Mucosa of descending colon (tissue), 3 donors: ENCODE measurements at regions not wholly inside any gene's neighbourhood (a gene's known extent, or its start where the extent isn't known, plus 50 kb on each side); places are given as distances from the start of the nearest gene placed in this dataset.

Source experiments
- ATAC-seq: fragments of 200-7000 bp; cut with Tn5 transposase; one replicate; pipeline ENCODE4 v1.9.1; 2020; ENCODE audit warnings: mild to moderate bottlenecking, moderate library complexity
- DNase-seq, 3 donors: peaks; one replicate each; pipeline ENCODE4 v3.0.0-alpha.2; 2020
- H3K36me3 ChIP-seq: fragments of 200-600 bp; one replicate; pipeline ENCODE4 v1.8.0; 2021; ENCODE audit warnings: low read depth, mild to moderate bottlenecking
- H3K4me1 ChIP-seq: fragments of 200-600 bp; one replicate; pipeline ENCODE4 v1.8.0; 2021; ENCODE audit warnings: low read depth, mild to moderate bottlenecking
- H3K4me3 ChIP-seq: fragments of 200-600 bp; one replicate; pipeline ENCODE4 v1.8.0; 2021; ENCODE audit warnings: mild to moderate bottlenecking
- H3K9me3 ChIP-seq: fragments of 200-600 bp; one replicate; pipeline ENCODE4 v1.8.0; 2021; ENCODE audit warnings: mild to moderate bottlenecking
- CTCF ChIP-seq: fragments of 200-600 bp; IDR thresholded peaks from one replicate; pipeline ENCODE4 v1.8.0; 2022; ENCODE audit warnings: antibody characterized with exemption, mild to moderate bottlenecking
- intact Hi-C, 2 donors: fragments of 100-400 bp; cut with DNase I in 1 of 2; cut with micrococcal nuclease in 1 of 2; formaldehyde crosslinking; loops; one replicate each; pipeline versions ENCODE4 v1.11.0 to v1.11.1; 2022; cut with DNase I, micrococcal nuclease
- donor health status: DM: no; HTN: no; CAD: no; lungs with moderate emphysema.
- donor health status: DM: no; HTN: no; CAD: no.
- donor health status: DM: no; HTN: yes; CAD: no.

- Histone ChIP-seq H3K4me1 (no peaks in the 10 kb centered on the region), H3K9me3 (no peaks in the 10 kb centered on the region), H3K36me3 (no peaks in the 10 kb centered on the region), H3K4me3 (no peak overlapping the region)
- intact Hi-C loops, result no loop called here
- TF ChIP-seq CTCF, result no peak
- DNase-seq (no peak), ATAC-seq (no peak)
These were observed 264.1 kb upstream of the CDYL start for GRCh38 chr6:4512051-4512471.

GRCh38 chr6:4511641-4512020, 264.6 kb upstream of the CDYL start:
- H3K36me3 ChIP-seq, result no peaks in the 10 kb centered on the region
- intact Hi-C loops, result no loop called here
- no peaks in the 10 kb centered on the region for H3K9me3 ChIP-seq
- ATAC-seq, result no peak
- no peak for TF ChIP-seq CTCF
- no peak overlapping the region for H3K4me3 ChIP-seq
- H3K4me1 ChIP-seq, result no peaks in the 10 kb centered on the region
- DNase-seq, result no peak

GRCh38 chr6:4510906-4511640, 265.1 kb upstream of the CDYL start:
- no peak overlapping the region for H3K4me3 ChIP-seq
- no peaks in the 10 kb centered on the region for H3K9me3 ChIP-seq
- no peaks in the 10 kb centered on the region for H3K36me3 ChIP-seq
- no peak for TF ChIP-seq CTCF
- no peak for DNase-seq
- no peak for ATAC-seq
- H3K4me1 ChIP-seq, result no peaks in the 10 kb centered on the region
- intact Hi-C loops, result no loop called here

- no peaks in the 10 kb centered on the region for H3K36me3 ChIP-seq
- DNase-seq, result no peak
- ATAC-seq, result no peak
- intact Hi-C loops, result no loop called here
- no peaks in the 10 kb centered on the region for H3K4me1 ChIP-seq
- TF ChIP-seq CTCF, result no peak
- H3K4me3 ChIP-seq, result no peak overlapping the region
- H3K9me3 ChIP-seq, result no peaks in the 10 kb centered on the region
These were observed 265.9 kb upstream of the CDYL start for GRCh38 chr6:4510317-4510716.

- H3K4me3 ChIP-seq, result no peak overlapping the region
- no peak for TF ChIP-seq CTCF
- ATAC-seq (no peak), DNase-seq (no peak)
- intact Hi-C loops, result no loop called here
- H3K9me3 ChIP-seq, result no peaks in the 10 kb centered on the region
- H3K36me3 ChIP-seq, result no peaks in the 10 kb centered on the region
- H3K4me1 ChIP-seq, result no peaks in the 10 kb centered on the region
These were observed 266.7 kb upstream of the CDYL start for GRCh38 chr6:4509506-4509905.

- no peak for ATAC-seq
These were observed 269.4 kb upstream of the CDYL start for GRCh38 chr6:4506792-4507191.

More at GRCh38 chr6:4506792-4507191, 269.4 kb upstream of the CDYL start:
- no peak for TF ChIP-seq CTCF
- H3K36me3 ChIP-seq, result no peaks in the 10 kb centered on the region
- H3K4me1 ChIP-seq, result no peaks in the 10 kb centered on the region
- DNase-seq, result no peak
- no peak overlapping the region for H3K4me3 ChIP-seq
- intact Hi-C loops, result no loop called here
- H3K9me3 ChIP-seq, result no peaks in the 10 kb centered on the region
